HG03378 (cell line): ENCODE measurements at regions not wholly inside any gene's neighbourhood (a gene's known extent, or its start where the extent isn't known, plus 50 kb on each side); places are given as distances from the start of the nearest gene placed in this dataset.

Experiments used
- ATAC-seq: cut with Tn5 transposase; IDR thresholded peaks from one replicate; pipeline ENCODE4 v1.9.1; 2021; ENCODE audit warnings: mild to moderate bottlenecking, moderate library complexity; ENCODE audit not compliant: unreplicated experiment

DNA sequence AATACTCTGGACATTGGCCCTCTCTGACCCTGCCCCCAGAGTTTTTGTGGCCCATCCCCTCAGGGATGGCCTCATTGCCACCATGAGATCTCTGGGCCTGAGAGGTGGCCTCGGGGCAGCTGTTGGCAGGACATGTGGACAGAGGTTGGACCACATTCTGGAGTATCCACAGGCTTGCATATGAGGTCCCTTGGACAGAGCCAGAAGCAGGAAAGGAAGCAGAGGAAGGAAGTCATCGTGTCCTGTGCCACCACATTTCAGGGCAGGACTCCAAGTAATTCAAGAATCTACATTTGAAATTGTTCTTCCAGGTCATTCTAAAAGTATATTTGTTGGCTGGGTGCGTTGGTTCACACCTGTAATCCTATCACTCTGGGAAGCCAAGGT, 95.9 kb upstream of the PPP2R5A start:
- no peak for ATAC-seq

- ATAC-seq, result no peak
Measured at GRCh38 chr1:212190169-212190568, 95.0 kb upstream of the PPP2R5A start.

GRCh38 chr1:212192261-212192998, 92.8 kb upstream of the PPP2R5A start:
- ATAC-seq, result no peak

DNA sequence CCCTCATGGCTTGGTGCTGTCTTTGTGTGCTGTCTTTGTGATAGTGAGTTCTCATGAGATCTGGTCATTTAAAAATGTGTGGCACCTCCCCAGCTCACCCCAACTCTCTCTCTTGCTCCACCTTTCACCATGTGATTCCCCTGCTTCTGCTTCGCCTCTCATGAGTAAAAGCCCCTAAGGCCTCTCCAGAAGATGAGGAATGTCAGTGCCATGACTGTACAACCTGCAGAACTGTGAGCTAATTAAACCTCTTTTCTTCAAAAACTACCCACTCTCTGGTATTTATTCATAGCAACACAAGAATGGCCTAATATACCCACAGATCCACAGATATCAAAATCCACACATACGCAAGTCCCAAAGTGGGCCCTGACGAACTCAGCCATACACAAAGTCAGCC, 88.9 kb upstream of the PPP2R5A start:
- no peak for ATAC-seq

DNA sequence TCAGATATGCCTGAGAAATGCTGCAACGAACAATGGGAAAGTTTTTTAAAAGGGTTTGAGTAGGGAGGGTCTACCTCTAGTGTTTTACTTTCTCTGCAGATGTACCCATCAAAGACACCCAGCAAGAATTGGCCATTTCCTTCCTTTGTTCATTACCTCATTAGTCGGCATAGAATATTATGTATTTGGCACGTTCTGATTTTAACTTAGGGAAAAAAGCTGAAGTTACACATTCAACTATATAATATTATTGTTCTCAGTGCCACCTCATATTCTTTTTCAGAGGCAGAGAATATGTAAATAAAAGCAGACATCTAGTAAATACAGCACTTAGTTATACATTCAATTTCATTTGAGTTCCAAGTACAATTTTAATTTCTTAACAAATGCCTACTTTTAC, 83.7 kb upstream of the PPP2R5A start:
- no peak for ATAC-seq

- no peak for ATAC-seq
Measured at GRCh38 chr1:212203630-212204029, 81.6 kb upstream of the PPP2R5A start.

GRCh38 chr1:212205006-212205405, 80.2 kb upstream of the PPP2R5A start:
- no peak for ATAC-seq

DNA sequence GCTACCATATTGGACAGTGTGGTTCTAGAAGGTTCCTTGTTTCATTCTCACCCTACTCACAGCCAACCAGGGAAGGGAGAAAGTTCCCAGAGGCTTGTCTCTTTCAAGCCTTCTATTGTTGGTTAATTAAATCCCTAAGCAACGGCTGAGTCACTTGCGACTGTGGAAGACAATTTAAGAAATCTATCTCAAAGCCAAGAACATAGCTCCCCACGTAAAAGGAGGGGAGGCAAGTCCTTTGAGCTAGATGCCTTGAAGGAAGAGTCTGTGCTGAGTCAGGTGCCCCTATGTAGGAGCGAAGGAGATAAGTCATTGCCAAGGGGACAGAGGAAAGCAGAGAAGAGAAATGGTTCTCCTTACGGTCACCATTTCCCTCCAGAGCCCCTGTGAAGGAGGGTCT, 79.4 kb upstream of the PPP2R5A start:
- no peak for ATAC-seq

DNA sequence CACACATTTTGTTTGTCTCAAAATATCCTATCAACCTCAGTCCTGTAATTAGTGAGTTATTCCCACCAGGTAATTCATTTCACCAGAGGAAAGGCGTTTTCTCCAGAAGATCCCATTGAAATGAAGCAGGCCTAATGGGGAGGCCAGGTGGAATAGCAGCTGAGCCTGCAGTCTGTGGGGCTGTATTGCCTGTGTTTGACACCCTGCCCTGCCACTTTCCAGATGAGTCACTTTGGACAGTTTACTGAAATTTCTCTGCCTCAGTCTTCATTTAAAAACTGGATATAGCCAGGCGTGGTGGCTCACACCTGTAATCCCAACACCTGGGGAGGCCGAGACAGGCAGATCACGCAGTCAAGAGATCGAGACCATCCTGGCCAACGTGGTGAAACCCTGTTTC, 78.1 kb upstream of the PPP2R5A start:
- no peak for ATAC-seq

- ATAC-seq, result no peak
Measured at GRCh38 chr1:212207822-212208520, 77.2 kb upstream of the PPP2R5A start.

- ATAC-seq, result no peak
Measured at GRCh38 chr1:212208978-212209644, 76.1 kb upstream of the PPP2R5A start.

- ATAC-seq, result no peak
Measured at GRCh38 chr1:212211371-212211770, 73.8 kb upstream of the PPP2R5A start.

DNA sequence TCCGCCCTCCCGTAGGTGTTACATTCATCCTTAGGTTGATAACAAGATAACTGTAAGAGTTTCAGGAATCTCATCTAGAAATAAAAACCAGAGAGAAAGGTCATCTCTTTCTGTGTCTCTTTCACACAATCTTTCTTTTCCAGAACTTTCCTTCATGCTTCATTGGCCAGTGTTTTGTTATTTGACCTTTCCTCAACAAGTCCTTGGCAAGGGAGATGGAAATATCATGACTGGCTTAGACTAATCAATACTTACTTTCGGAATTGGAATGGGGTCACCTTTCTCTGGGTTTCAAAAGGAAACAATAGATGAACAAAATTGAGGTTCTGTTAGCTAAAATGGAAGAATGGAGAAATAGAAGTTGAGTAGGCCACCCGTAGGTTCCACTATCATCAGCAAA, 72.9 kb upstream of the PPP2R5A start:
- no peak for ATAC-seq

DNA sequence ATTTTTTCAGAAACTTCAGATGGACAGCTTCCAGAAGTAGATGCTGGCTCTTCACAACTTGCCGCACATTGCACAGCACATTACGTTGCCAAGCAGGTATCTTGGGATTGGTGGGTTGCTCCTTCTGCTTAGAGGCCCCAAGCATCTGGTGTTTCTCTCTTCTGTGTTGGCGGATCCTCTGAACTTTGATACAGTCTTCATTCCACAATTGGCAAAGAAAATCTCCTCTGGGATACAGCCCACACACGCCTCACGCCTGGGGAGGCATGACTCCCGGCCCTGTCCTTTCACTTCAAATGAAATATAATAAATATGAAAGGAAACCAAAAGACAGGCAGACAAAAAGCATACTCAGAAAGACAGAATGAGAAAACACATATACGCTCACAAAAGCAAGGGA, 72.3 kb upstream of the PPP2R5A start:
- no peak for ATAC-seq

DNA sequence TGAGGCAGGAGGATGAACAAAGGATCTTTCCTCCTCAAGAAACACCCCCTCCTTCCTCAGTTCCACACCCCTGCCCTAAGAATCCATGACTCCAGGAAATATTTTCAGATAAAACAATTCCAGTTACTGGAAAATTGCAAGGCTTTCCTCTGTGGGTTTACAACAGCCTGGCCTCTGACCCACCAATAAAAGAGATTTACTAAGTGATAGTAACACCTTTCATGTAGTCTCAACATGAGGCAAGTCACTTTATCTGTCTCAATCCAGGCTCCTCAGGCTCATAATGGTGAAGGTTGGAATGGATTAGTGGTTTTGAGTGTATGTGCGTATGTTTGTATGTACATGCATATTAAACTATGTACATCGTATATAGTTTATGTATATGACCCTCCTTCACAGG, 71.4 kb upstream of the PPP2R5A start:
- ATAC-seq, result no peak

DNA sequence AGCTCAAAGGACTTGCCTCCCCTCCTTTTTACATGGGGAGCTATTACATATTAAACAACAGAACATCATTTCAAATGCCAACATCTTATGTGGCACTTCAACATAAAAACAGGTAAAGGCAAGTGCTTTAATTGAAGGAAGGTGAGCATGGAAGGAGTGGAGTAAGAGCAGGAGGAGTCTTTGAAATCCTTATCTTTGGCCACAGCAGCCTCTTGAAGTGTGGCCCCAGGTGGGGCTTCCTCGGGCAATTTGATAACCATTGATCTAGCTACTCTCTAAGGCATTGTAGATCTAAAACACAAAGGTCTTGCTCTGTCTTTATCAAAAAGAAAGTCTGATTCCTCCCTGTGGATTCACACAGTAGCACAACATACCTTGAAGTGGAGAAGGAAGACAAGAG, 70.9 kb upstream of the PPP2R5A start:
- no peak for ATAC-seq

- no peak for ATAC-seq
Measured at GRCh38 chr1:212215910-212216309, 69.3 kb upstream of the PPP2R5A start.

DNA sequence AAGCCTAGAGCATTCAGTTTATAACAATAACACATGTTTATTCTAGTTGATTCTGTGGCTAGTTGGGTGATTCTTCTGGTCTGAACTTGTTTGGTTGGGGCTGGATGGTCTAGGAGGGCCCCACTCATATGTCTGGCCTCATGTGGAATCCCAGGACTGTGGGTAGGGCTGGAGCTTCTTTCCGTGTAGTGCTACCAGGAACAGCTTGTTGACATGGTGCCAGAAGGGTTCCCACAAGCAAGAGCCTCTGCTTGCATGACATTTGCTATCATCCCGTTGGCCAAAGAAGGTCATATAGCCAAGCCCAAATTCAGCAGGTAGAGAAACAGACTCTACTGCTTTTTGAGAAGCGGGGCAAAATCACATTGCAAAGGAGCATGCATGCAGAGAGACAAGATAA, 67.6 kb upstream of the PPP2R5A start:
- no peak for ATAC-seq

GRCh38 chr1:212218065-212218464, 67.1 kb upstream of the PPP2R5A start:
- ATAC-seq, result no peak

GRCh38 chr1:212218911-212219310, 66.3 kb upstream of the PPP2R5A start:
- ATAC-seq, result peak; percentile 92

DNA sequence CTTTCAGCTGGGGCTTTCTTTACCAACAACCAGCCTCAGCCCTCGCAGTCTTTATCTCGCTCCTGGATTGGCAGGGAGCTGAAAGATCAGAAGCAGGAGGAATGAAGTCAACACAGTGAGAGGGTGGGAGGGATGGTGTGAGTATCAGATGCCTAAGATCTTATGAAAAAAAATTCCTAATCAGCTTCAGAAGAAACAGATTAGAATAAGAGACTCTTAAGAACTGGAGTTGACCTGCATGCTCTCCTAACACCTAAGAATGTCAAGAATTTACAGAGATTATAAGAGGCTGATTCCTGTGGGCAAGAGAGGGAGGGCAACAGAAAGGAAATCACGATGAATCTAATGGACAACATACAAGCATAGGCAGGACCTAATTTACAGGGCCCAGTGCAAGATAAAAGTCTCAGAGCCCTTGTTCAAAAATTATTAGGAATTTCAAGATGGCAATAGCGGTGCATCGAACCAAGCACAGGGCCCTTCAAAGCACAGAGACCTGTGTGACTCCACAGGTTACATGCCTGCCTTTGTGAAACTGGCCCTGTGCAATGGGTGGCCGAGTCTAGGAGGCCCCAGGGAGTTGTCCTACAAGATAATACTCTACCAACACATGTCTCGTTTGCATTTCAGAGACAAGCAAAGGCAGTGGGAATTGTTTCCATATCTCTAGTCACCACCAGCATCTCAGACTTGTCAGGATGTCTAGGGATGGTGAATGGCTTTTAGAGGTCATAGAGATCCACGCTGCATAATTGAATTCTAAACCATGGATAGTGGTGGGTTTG, 65.3 kb upstream of the PPP2R5A start:
- ATAC-seq, result no peak
